WTC11 (cell line): ENCODE measurements at regions not wholly inside any gene's neighbourhood (a gene's known extent, or its start where the extent isn't known, plus 50 kb on each side); places are given as distances from the start of the nearest gene placed in this dataset.

Source experiments
- CREB1 ChIP-seq: sonication (generic); formaldehyde crosslinking; IDR thresholded peaks from 2 replicates; pipeline ENCODE4 v1.8.0; 2023; ENCODE audit warnings: mild to moderate bottlenecking, missing genetic modification reagents
- NR1H2 ChIP-seq: sonication (generic); formaldehyde crosslinking; IDR thresholded peaks from 2 replicates; pipeline ENCODE4 v1.9.0; 2021; ENCODE audit warnings: mild to moderate bottlenecking, moderate library complexity, missing genetic modification reagents
- TEAD1 ChIP-seq: sonication (generic); formaldehyde crosslinking; IDR thresholded peaks from 2 replicates; pipeline ENCODE4 v1.8.0; 2022; ENCODE audit warnings: mild to moderate bottlenecking, missing genetic modification reagents
- TF ChIP-seq, protein P1 (sequence below): sonication (generic); formaldehyde crosslinking; IDR thresholded peaks from 2 replicates; pipeline ENCODE4 v1.8.0; 2022; ENCODE audit warnings: mild to moderate bottlenecking, missing genetic modification reagents
- TF ChIP-seq, protein P2 (sequence below): fragments of 200-600 bp; IDR thresholded peaks from 2 replicates; pipeline ENCODE4 v1.8.0; 2022; ENCODE audit warnings: antibody characterized with exemption

DNA sequence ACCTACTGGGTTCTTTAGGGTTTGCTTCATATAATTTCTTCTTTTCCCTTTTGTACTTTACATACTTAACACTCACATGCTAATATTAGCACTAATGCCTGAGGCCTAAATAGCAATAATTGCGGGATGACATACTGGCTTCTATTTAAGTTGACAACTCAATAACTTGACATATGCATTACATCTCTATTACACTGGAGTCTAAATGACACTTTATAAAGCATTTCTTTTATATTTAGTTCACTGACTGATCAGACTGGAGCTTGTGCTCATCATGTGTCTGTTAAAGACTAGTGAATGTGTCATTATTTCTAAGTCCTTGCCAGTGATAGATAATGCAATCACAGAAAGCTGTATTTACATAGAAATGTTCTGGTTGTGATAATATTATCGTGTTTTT is 472.1 kb upstream of the SEMA3A start:
- TF ChIP-seq, protein P1, sequence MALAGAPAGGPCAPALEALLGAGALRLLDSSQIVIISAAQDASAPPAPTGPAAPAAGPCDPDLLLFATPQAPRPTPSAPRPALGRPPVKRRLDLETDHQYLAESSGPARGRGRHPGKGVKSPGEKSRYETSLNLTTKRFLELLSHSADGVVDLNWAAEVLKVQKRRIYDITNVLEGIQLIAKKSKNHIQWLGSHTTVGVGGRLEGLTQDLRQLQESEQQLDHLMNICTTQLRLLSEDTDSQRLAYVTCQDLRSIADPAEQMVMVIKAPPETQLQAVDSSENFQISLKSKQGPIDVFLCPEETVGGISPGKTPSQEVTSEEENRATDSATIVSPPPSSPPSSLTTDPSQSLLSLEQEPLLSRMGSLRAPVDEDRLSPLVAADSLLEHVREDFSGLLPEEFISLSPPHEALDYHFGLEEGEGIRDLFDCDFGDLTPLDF (CRISPR knock-in tag) = no peak
- TF ChIP-seq TEAD1 (CRISPR knock-in tag) (no peak), NR1H2 (CRISPR knock-in tag) (no peak), CREB1 (no peak)
- TF ChIP-seq, protein P2, sequence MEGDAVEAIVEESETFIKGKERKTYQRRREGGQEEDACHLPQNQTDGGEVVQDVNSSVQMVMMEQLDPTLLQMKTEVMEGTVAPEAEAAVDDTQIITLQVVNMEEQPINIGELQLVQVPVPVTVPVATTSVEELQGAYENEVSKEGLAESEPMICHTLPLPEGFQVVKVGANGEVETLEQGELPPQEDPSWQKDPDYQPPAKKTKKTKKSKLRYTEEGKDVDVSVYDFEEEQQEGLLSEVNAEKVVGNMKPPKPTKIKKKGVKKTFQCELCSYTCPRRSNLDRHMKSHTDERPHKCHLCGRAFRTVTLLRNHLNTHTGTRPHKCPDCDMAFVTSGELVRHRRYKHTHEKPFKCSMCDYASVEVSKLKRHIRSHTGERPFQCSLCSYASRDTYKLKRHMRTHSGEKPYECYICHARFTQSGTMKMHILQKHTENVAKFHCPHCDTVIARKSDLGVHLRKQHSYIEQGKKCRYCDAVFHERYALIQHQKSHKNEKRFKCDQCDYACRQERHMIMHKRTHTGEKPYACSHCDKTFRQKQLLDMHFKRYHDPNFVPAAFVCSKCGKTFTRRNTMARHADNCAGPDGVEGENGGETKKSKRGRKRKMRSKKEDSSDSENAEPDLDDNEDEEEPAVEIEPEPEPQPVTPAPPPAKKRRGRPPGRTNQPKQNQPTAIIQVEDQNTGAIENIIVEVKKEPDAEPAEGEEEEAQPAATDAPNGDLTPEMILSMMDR = no peak
